ENCODE measurements at regions not wholly inside any gene's neighbourhood (a gene's known extent, or its start where the extent isn't known, plus 50 kb on each side); places are given as distances from the start of the nearest gene placed in this dataset.

DNA sequence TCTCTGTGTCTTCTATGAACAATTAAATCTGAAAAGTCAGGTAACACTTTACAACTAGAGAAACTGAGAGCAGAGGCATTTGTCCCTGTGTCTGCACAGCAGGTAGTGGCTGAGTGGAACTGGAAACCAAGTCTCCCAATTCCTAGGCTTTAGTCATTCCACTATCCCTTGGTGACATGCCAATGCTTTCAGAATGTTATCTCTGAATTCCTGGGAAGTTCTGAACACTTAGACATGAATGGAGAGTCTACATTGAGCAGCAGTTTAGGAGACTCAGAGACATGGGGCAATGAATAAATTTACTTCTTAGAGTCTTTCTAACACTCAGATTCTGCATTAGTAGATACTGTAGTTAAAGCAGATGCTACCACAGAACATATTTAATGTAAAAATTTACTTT, 94.8 kb upstream of the APC start:
- no peak overlapping the region for H3K4me3 ChIP-seq (ENCODE audit: control insufficient read depth, low read depth, low read length)
- no peak for DNase-seq (ENCODE audit: low read depth)
- no peak for TF ChIP-seq CTCF (conservative IDR thresholded peaks at IDR 0.05; ENCODE audit: control insufficient read depth, insufficient read depth, low read depth, low read length)

- no peak overlapping the region for H3K4me3 ChIP-seq (ENCODE audit: control insufficient read depth, low read depth, low read length)
- no peak for DNase-seq (ENCODE audit: low read depth)
- no peak for TF ChIP-seq CTCF (conservative IDR thresholded peaks at IDR 0.05; ENCODE audit: control insufficient read depth, insufficient read depth, low read depth, low read length)
These were observed 94.2 kb upstream of the APC start for GRCh38 chr5:112643339-112643971.

DNA sequence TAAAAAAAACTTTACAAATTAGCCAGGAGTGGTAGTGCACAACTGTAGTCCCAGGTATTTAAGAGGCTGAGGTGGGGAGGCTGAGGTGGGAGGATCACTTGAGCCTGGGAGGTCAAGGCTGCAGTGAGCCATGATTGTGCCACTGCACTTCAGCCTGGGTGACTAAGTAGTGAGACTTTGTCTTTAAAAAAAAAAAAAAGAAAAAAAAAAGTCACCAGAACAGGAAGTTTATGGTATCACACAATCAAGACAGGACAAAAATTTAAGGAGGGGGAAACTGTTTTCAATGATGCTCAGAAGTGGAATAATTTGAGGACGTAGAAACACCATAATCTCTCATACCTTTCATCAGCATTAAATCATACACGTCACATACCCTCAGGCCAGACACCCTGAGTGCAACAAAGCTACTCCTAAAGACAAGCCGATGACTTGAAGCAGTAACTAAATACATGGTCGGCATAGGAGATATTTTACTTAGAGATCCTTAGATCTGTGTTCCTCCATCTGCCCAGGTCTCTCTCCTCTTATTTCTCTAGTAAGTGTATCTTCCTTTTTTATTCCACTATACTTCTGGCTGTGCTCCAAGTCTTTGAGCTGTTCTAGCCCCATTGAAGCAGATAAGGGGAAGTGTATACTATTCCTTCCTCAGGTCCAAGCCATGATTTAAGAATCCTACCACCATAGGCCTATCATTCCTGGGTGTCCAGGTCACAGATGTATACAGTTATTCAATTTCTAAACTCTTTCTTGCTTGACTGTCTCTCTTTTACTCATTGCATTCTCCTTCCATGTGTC, 91.3 kb upstream of the APC start:
- no peak overlapping the region for H3K4me3 ChIP-seq (ENCODE audit: control insufficient read depth, low read depth, low read length)
- no peak for TF ChIP-seq CTCF (conservative IDR thresholded peaks at IDR 0.05; ENCODE audit: control insufficient read depth, insufficient read depth, low read depth, low read length)
- DNase-seq (ENCODE audit: low read depth): no peak

- no peak for DNase-seq (ENCODE audit: low read depth)
- H3K4me3 ChIP-seq (ENCODE audit: control insufficient read depth, low read depth, low read length): no peak overlapping the region
- TF ChIP-seq CTCF (conservative IDR thresholded peaks at IDR 0.05; ENCODE audit: control insufficient read depth, insufficient read depth, low read depth, low read length): no peak
These were observed 90.3 kb upstream of the APC start for GRCh38 chr5:112647428-112647827.

DNA sequence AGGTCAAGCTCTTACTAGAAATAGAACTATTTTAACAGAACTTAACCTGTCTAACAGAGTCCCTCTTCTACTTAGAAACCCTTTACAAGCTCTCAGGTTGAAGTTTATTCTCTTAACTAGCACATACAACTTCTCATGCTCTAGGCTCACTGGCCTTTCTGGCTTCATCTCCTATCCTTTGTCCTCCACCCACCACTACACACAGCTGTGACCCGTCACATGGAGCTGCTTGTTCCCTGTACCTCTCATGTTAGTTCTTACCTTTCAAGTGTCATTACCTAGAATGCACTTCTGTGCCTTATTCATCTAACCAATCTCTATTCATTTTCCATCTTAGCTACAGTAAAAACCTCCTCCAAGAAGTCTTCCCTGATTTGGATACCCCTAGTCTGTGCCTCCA, 89.4 kb upstream of the APC start:
- H3K4me3 ChIP-seq (ENCODE audit: control insufficient read depth, low read depth, low read length): no peak overlapping the region
- TF ChIP-seq CTCF (conservative IDR thresholded peaks at IDR 0.05; ENCODE audit: control insufficient read depth, insufficient read depth, low read depth, low read length): no peak
- no peak for DNase-seq (ENCODE audit: low read depth)

GRCh38 chr5:112649882-112650281, 87.8 kb upstream of the APC start:
- TF ChIP-seq CTCF (conservative IDR thresholded peaks at IDR 0.05; ENCODE audit: control insufficient read depth, insufficient read depth, low read depth, low read length): no peak
- no peak for DNase-seq (ENCODE audit: low read depth)
- no peak overlapping the region for H3K4me3 ChIP-seq (ENCODE audit: control insufficient read depth, low read depth, low read length)
